HCT116 (cell line): ENCODE measurements at regions not wholly inside any gene's neighbourhood (a gene's known extent, or its start where the extent isn't known, plus 50 kb on each side); places are given as distances from the start of the nearest gene placed in this dataset.

ENCODE experiments used
- ATAC-seq: fragments of 200-7000 bp; cut with Tn5 transposase; 2 replicates; pipeline ENCODE4 v1.9.1; 2020; ENCODE audit warnings: mild to moderate bottlenecking, moderate library complexity
- BruUV-seq: library from RNA; stranded (reverse); fragments of 400-500 nt; replicated peaks from 2 replicates; lab custom pipeline; 2021; lab: Mats Ljungman, UMichigan
- CTCF ChIA-PET: fragments of 300-600 bp; sonication (Branson Sonifier 250); formaldehyde crosslinking; loops from one replicate; lab custom pipeline; 2021; ENCODE audit warnings: antibody characterized with exemption; lab: Charles Lee
- POLR2A ChIA-PET: fragments of 300-600, 350-600 bp; sonication (Branson Sonifier 250); formaldehyde crosslinking; loops from one replicate; lab custom pipeline; 2021; ENCODE audit warnings: antibody characterized with exemption; lab: Charles Lee
- RAD21 ChIA-PET, 2 experiments: fragments of 300-600 bp; sonication (Branson Sonifier 250); formaldehyde crosslinking; loops; one replicate each; lab custom pipeline; 2023; ENCODE audit warnings: low total read pairs in 2 of 2; ENCODE audit not compliant: uncharacterized antibody in 2 of 2, unreplicated experiment in 2 of 2, low non-redundant PET in 1 of 2; lab: Charles Lee
- DNase-seq: peaks from one replicate; pipeline ENCODE4 v3.0.0-alpha.2; 2010; ENCODE audit warnings: low read depth, low spot score
- H2AFZ ChIP-seq: fragments of 200-600 bp; shearing (Covaris generic), sonication (generic); 2 replicates; pipeline ENCODE4 v1.6.1; 2017; ENCODE audit warnings: low read depth, mixed run types, mixed read lengths, antibody characterized with exemption, low read length; ENCODE audit not compliant: poor library complexity, severe bottlenecking
- H3K27ac ChIP-seq: 2 replicates; pipeline ENCODE4 v1.5.1; 2012; ENCODE audit warnings: low read depth, low read length
- H3K27me3 ChIP-seq: fragments of 200-600 bp; sonication (generic); 2 replicates; pipeline ENCODE4 v1.6.1; 2016; ENCODE audit warnings: mixed run types, low read length, mixed read lengths; ENCODE audit not compliant: insufficient read depth
- H3K36me3 ChIP-seq, 2 experiments: fragments of 200-500 bp in 1 of 2; fragments of 200-600 bp in 1 of 2; sonication (Bioruptor generic) in 1 of 2; sonication (generic) in 1 of 2; 2 replicates each; pipeline versions ENCODE4 v1.5.1 to v1.6.1; 2014 to 2016; ENCODE audit warnings: low read length in 2 of 2, inconsistent platforms in 1 of 2, mixed read lengths in 1 of 2, mixed run types in 1 of 2; ENCODE audit not compliant: insufficient read depth in 2 of 2, control insufficient read depth in 1 of 2
- H3K4me1 ChIP-seq, 2 experiments: fragments of 200-600 bp in 1 of 2; sonication (generic) in 1 of 2; 2 replicates each; pipeline versions ENCODE4 v1.5.1 to v1.6.1; 2012 to 2017; ENCODE audit warnings: low read length in 2 of 2, inconsistent platforms in 1 of 2, mild to moderate bottlenecking in 1 of 2, mixed read lengths in 1 of 2, mixed run types in 1 of 2, moderate library complexity in 1 of 2; ENCODE audit not compliant: insufficient read depth in 2 of 2, control insufficient read depth in 1 of 2
- H3K4me2 ChIP-seq: fragments of 200-600 bp; sonication (generic); 2 replicates; pipeline ENCODE4 v1.6.1; 2017; ENCODE audit warnings: mixed run types, low read length, mixed read lengths
- H3K4me3 ChIP-seq, 2 experiments: fragments of 200-600 bp in 1 of 2; sonication (generic) in 1 of 2; replicated peaks in 1 of 2; 2 replicates each; pipeline ENCODE4 v1.5.1; 2011 to 2016; ENCODE audit warnings: low read length in 2 of 2, control low read depth in 1 of 2, low read depth in 1 of 2, mild to moderate bottlenecking in 1 of 2, mixed read lengths in 1 of 2, mixed run types in 1 of 2
- H3K79me2 ChIP-seq: fragments of 200-600 bp; sonication (generic); 2 replicates; pipeline ENCODE4 v1.6.1; 2017; ENCODE audit warnings: mild to moderate bottlenecking, mixed run types, low read length, moderate library complexity, mixed read lengths; ENCODE audit not compliant: insufficient read depth
- H3K9ac ChIP-seq: fragments of 200-600 bp; sonication (generic); 2 replicates; pipeline ENCODE4 v1.6.1; 2016; ENCODE audit warnings: low read length, mixed read lengths
- H3K9me2 ChIP-seq: fragments of 200-600 bp; sonication (generic), shearing (Covaris generic); 2 replicates; pipeline ENCODE4 v1.6.1; 2017; ENCODE audit warnings: mixed run types, mild to moderate bottlenecking, moderate library complexity; ENCODE audit not compliant: insufficient read depth
- H3K9me3 ChIP-seq, 2 experiments: fragments of 200-500 bp in 1 of 2; fragments of 200-600 bp in 1 of 2; sonication (Bioruptor generic) in 1 of 2; sonication (generic) in 1 of 2; 2 replicates each; pipeline ENCODE4 v1.6.1; 2014 to 2017; ENCODE audit warnings: low read length in 2 of 2, mixed read lengths in 2 of 2, inconsistent platforms in 1 of 2, low read depth in 1 of 2, mild to moderate bottlenecking in 1 of 2, mixed run types in 1 of 2, moderate library complexity in 1 of 2; ENCODE audit not compliant: control insufficient read depth in 1 of 2, insufficient read depth in 1 of 2
- H4K20me1 ChIP-seq: fragments of 200-600 bp; sonication (generic), shearing (Covaris generic); 2 replicates; pipeline ENCODE4 v1.6.1; 2017; ENCODE audit warnings: mixed run types, mild to moderate bottlenecking, moderate library complexity; ENCODE audit not compliant: insufficient read depth
- CBX3 ChIP-seq: IDR thresholded peaks from 2 replicates; pipeline ENCODE4 v1.6.1; 2012; ENCODE audit warnings: low read depth
- CEBPB ChIP-seq: IDR thresholded peaks from 2 replicates; pipeline ENCODE4 v1.6.1; 2012; ENCODE audit warnings: low read depth
- EGR1 ChIP-seq: IDR thresholded peaks from 2 replicates; pipeline ENCODE4 v1.6.1; 2012; ENCODE audit warnings: low read depth
- ELF1 ChIP-seq: IDR thresholded peaks from 2 replicates; pipeline ENCODE4 v1.6.1; 2012; ENCODE audit warnings: low read depth, borderline replicate concordance
- EZH2 ChIP-seq: fragments of 200-600 bp; sonication (generic); IDR thresholded peaks from 2 replicates; pipeline ENCODE4 v1.6.1; 2017; ENCODE audit warnings: antibody characterized with exemption, mixed run types
- EZH2phosphoT487 ChIP-seq: fragments of 200-600 bp; IDR thresholded peaks from 2 replicates; pipeline ENCODE4 v1.6.1; 2018; ENCODE audit warnings: antibody characterized with exemption, borderline replicate concordance
- FOSL1 ChIP-seq: IDR thresholded peaks from 2 replicates; pipeline ENCODE4 v1.6.1; 2012; ENCODE audit warnings: low read depth
- JUND ChIP-seq: IDR thresholded peaks from 2 replicates; pipeline ENCODE4 v1.6.1; 2012
- MAX ChIP-seq: IDR thresholded peaks from 2 replicates; pipeline ENCODE4 v1.6.1; 2012
- POLR2A ChIP-seq: IDR thresholded peaks from 2 replicates; pipeline ENCODE4 v1.7.0; 2011; ENCODE audit warnings: borderline replicate concordance; ENCODE audit not compliant: insufficient read depth, insufficient read length; ENCODE audit errors: extremely low read depth
- RAD21 ChIP-seq: IDR thresholded peaks from 2 replicates; pipeline ENCODE4 v1.6.1; 2012; ENCODE audit warnings: low read depth, mild to moderate bottlenecking
- REST ChIP-seq: IDR thresholded peaks from 2 replicates; pipeline ENCODE4 v1.6.1; 2012; ENCODE audit warnings: low read depth
- SP1 ChIP-seq: IDR thresholded peaks from 2 replicates; pipeline ENCODE4 v1.6.1; 2012; ENCODE audit warnings: low read depth
- TCF7L2 ChIP-seq: IDR thresholded peaks from 2 replicates; pipeline ENCODE4 v1.7.0; 2011; ENCODE audit warnings: borderline replicate concordance, inconsistent platforms; ENCODE audit not compliant: insufficient read depth, insufficient read length; ENCODE audit errors: extremely low read depth
- YY1 ChIP-seq: IDR thresholded peaks from 2 replicates; pipeline ENCODE4 v1.6.1; 2011; ENCODE audit warnings: low read length, low read depth, moderate library complexity, mild to moderate bottlenecking; ENCODE audit not compliant: insufficient replicate concordance; ENCODE audit errors: extremely low read depth
- intact Hi-C: fragments of 100-400 bp; cut with micrococcal nuclease; formaldehyde crosslinking; loops from 2 replicates; pipeline ENCODE4 v1.10.0; 2022
- TF ChIP-seq, protein P1 (sequence below), 3 experiments: fragments of 200-600 bp in 1 of 3; sonication (generic) in 1 of 3; IDR thresholded peaks in 2 of 3; conservative IDR thresholded peaks in 1 of 3; 2 replicates each; pipeline ENCODE4 v1.5.1; 2012 to 2017; ENCODE audit warnings: low read depth in 2 of 3, low read length in 2 of 3, antibody characterized with exemption in 1 of 3, borderline replicate concordance in 1 of 3, control low read depth in 1 of 3, mild to moderate bottlenecking in 1 of 3, mixed read lengths in 1 of 3, mixed run types in 1 of 3, moderate library complexity in 1 of 3; ENCODE audit not compliant: insufficient read depth in 1 of 3

- TF ChIP-seq EZH2phosphoT487 (no peak), EZH2 (no peak), JUND (no peak), RAD21 (no peak), POLR2A (no peak), FOSL1 (no peak), EGR1 (no peak), MAX (no peak), REST (no peak)
Observed at GRCh38 chr3:177946936-177947335, 589.3 kb upstream of the KCNMB2 start (continued).

- Histone ChIP-seq H3K9me3 (no peaks in the 10 kb centered on the region), H3K4me2 (no peak overlapping the region), H3K4me3 (no peak overlapping the region), H3K4me1 (no peaks in the 10 kb centered on the region), H2AFZ (no peak overlapping the region), H3K36me3 (no peaks in the 10 kb centered on the region), H3K27ac (no peak overlapping the region), H3K27me3 (no peaks in the 10 kb centered on the region), H3K9ac (no peak overlapping the region), H4K20me1 (no peaks in the 10 kb centered on the region), H3K9me2 (no peaks in the 10 kb centered on the region), H3K79me2 (no peaks in the 10 kb centered on the region)
- intact Hi-C loops = no loop called here
- ATAC-seq (no peak), DNase-seq (no peak)
- ChIA-PET CTCF (no interaction called here), POLR2A (no interaction called here), RAD21 (no interaction called here)
- TF ChIP-seq SP1 = no peak
- TF ChIP-seq, protein P1, sequence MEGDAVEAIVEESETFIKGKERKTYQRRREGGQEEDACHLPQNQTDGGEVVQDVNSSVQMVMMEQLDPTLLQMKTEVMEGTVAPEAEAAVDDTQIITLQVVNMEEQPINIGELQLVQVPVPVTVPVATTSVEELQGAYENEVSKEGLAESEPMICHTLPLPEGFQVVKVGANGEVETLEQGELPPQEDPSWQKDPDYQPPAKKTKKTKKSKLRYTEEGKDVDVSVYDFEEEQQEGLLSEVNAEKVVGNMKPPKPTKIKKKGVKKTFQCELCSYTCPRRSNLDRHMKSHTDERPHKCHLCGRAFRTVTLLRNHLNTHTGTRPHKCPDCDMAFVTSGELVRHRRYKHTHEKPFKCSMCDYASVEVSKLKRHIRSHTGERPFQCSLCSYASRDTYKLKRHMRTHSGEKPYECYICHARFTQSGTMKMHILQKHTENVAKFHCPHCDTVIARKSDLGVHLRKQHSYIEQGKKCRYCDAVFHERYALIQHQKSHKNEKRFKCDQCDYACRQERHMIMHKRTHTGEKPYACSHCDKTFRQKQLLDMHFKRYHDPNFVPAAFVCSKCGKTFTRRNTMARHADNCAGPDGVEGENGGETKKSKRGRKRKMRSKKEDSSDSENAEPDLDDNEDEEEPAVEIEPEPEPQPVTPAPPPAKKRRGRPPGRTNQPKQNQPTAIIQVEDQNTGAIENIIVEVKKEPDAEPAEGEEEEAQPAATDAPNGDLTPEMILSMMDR (IDR thresholded peaks at IDR 0.05 in 2 of 3, conservative IDR thresholded peaks at IDR 0.05 in 1 of 3; ENCODE audit: borderline replicate concordance in 1 of 3, insufficient read depth in 1 of 3, low read depth in 2 of 3, low read length in 2 of 3) = no peak
- TF ChIP-seq POLR2A = no peak
- TF ChIP-seq MAX = no peak
- TF ChIP-seq EZH2phosphoT487 = no peak
- no peak for TF ChIP-seq TCF7L2
- no peak for TF ChIP-seq YY1
- no peak for TF ChIP-seq RAD21
- TF ChIP-seq ELF1 = no peak
- no peak for TF ChIP-seq CBX3
- TF ChIP-seq FOSL1 = no peak
- TF ChIP-seq CEBPB = no peak
- BruUV-seq = no TSS peak
Observed at GRCh38 chr3:177947901-177948300, 588.3 kb upstream of the KCNMB2 start.
